Frontal cortex (tissue), 3 donors: ENCODE measurements at regions not wholly inside any gene's neighbourhood (a gene's known extent, or its start where the extent isn't known, plus 50 kb on each side); places are given as distances from the start of the nearest gene placed in this dataset.

Source experiments
- DNase-seq, 2 donors: peaks; one replicate each; pipeline ENCODE4 v3.0.0; 2012; ENCODE audit warnings: low spot score in 2 of 2
- FAIRE-seq: peaks from 2 replicates; lab custom pipeline; 2012; peaks lifted over from hg19 to GRCh38; lab: Jason Lieb, UNC
- donor health status: control.
- donor health status: control.
- donor health status: control.

DNA sequence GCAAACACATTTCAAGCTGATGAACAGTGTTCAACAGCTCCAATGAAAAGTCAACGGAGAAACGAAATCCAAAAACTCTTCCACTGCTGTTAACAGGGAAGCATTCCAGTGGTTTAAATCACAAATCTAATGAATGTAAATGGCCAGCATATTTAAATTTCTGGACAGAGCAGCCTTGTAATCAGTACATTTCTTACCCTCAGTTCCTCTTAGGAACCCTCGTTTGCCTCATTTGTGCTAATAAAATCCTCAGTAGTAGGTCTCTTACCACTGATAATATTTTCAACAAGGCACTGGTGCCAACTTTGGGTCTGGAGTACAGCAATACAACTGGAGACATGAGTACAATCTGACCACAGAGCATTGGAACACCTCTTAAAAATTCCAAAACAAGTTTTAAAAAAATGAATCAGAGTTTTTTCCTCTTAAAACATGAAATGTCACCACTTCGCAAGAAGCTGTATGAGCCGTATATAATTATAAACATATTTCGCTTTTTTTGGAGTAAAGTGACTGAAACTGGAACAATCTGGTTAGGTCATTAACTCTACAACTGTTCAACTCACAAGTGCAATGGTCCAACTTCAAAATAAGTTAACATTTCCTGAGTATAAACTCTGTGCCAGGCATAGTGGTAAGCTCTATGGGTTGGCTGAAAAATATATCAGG, 211.2 kb downstream of the CPEB2 start:
- no peak for FAIRE-seq
- DNase-seq, result no peak

DNA sequence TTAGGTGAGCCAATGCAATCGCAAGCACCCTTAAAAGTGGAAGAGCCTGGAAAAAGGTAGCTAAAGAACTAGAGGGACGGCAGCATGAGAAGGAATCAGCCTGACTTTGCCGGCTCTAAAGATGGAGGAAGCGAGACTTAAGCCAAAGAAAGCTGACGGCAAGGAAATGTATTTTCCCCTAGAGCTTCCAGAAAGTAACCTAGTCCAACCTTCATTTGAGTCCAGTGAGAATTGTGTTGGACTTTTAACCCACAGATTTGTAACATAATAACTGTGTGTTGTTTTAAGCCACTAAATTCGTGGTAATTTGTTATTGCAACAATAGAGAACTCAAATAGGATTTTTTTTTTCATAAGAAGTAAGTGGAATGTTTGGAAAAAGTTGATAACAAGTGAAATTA, 212.7 kb upstream of the C1QTNF7 start:
- no peak for FAIRE-seq
- DNase-seq, result no peak

DNA sequence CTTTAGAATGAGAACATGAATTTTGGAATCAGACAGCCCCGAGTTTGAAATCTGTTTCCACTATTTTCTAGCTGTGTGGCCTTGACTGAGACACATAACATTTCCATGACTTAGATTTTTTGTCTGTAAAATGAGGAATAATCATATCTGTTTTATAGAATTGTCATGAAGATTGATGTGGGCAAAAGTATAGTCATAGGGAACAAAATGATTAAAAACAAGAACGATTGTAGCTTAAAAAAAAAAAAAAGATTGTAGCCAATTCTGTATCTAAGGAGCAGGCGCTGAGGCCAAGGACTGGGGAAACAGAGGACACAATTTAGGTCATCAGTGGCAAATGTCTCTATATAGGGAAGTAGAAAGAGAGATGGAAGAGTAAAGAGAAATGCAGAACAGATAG, 201.6 kb upstream of the C1QTNF7 start:
- FAIRE-seq, result no peak
- DNase-seq, result no peak

DNA sequence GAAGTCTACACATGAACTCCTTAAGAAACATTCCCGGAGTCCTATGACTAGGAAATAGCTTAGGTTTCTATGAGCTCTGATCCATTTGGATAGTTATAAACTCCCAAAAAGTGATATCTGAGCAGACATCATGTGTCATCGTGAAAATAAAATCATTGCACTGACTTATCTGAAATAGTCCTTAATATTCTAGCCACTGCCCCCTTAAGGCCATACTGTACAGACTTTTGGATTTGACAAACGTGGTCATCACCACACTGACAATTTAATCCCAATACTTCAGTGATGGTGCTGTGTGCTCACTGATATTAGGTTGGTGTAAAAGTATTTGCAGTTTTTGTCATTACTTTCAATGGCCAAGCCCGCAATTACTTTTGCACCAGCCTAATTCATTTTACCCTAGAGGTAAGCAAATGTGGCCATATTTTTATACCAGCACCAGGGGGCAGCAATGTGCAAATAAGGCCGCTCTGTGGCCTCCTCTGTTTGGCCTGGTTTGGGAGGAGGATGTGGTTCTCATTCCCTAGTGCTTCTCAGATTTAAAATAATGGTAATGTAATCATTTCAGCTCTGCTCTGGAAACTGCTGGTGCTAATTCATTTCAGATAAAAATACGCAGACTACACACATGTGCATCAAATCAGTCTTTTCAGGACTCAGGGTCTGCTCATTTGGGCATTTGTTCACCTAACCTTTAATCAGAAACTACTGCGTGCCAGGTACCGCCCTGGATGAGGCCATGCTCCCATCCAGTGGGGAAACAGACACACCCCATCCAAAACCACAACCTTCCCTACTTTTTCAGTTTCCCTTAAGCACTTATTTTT, 196.4 kb upstream of the C1QTNF7 start:
- FAIRE-seq, result peak; percentile 77
- DNase-seq, result peak; percentile 36 to 39

DNA sequence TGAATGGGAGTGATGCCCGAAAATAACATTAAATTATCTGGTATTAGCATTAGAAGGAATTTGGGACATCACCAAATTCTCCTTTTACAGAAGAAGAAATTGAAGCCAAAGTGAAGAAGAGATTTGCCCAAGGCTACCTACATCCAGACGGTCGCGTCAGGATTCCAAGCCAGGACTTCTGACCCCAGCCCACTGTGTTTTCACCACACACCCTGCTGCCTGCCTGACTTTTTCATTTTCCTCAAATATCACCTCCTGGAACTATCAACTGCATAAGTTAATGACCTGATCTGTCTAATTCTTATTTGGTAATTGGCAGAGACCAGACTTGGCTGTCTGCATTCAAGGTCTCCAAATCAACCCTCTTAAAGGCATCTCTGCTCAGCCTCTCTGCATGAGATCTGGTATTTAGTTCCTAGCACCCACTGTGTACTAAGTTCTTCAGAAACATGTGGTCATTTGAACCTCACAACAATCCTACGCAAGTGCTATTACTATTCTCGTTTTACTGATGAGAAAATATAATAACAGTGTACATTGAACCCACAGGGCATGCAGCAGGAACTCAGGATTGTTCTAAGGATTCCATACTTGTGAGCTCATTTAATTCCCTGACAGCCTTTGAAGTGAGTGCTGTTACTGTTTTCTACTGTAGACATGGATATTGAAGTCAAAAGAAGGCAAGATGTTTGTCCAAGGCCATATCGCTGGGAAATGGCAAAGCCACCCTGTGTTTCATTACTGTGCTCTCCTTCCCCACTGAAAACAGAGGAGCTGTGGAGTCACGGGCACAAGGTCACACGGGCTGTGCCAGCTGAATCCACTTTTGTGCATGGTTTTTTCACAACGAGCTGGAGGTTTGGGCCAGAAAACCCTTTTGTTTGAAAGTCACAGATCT, 195.2 kb upstream of the C1QTNF7 start:
- DNase-seq (peak in 1 of 2 donors; percentile 6), FAIRE-seq (no peak)

DNA sequence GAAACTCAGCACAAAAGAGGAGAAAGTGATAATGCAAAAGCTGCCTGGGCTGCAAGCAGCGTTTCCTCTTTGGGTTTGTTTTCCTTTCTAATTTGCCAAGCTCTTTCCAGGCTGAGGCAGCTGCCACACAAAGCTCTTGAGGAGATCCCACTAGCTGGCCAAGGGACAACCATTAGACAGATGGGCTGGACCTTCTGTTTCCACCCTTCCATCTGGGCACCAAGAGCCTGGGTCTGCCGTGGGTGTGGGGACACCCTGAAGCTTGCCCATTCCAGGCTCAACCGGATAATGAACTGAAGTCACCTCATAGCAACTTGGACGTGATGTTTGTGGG, 194.6 kb upstream of the C1QTNF7 start:
- peak in 1 of 2 donors; percentile 7 for DNase-seq
- FAIRE-seq, result no peak

DNA sequence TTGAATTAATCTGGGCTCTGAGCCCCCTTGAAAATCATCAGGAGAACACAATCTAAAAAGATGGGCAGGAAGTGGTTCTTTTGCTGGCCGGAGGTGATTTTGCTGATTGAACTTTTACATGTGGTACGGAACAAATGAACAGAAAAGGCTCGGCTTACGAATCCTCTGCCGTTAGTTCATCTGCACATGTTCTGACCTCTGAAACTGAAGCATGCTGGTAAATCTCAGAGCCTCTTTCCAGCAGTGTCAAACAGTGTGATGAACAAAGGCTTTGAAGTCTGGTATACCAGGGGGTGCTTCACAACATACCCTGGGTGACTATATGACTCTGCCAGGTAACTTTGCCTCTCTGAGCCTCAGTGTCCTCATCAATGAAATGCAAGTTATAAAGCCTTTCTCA, 194.2 kb upstream of the C1QTNF7 start:
- DNase-seq (no peak), FAIRE-seq (no peak)

DNA sequence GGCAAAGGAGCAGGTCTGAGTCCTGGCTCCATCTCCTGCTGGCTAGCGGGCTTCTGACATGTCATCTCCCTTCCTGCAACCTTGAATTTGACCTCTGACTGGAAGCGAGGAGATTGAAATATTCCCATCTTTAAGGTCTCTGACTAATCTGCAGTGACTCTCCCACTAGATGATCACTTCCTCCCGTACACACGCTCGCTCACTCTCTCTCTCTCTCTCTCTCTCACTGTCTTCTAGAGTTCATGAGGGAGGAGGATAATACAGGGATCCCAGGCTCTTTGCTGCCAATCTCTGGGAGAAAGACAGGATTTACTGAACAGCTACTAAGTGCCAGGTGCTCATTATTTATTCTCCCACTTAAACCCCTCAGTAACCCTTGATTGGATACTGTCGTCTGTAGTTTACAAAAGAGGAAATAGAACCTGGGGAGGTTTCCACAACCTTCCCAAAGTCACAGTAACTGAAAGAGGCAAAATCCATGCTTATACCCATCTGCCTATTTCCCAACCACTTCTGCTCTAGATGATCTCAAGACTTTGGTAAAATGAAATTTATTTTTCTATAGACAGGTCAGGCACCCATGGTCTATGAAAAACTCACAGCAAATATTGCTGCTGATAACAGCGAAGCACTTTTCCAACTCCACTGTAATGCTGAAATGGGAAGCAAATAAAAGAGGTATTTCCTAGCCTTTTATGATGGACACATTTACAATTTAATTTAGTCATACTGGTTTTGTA, 193.5 kb upstream of the C1QTNF7 start:
- FAIRE-seq (no peak), DNase-seq (no peak)

DNA sequence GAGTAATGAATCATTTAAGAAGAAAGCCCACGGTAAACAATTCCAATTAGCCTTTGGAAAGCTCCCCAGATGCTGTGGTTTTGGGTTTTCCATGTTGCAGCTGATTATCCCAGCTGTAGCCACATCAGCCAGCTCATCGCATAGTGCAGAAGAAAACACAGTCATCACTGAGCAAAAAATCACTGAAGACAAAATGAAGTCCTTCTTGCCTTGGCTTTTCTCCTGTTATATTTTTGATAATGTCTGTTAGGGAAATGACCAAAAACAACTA, 193.0 kb upstream of the C1QTNF7 start:
- FAIRE-seq (no peak), DNase-seq (no peak)

DNA sequence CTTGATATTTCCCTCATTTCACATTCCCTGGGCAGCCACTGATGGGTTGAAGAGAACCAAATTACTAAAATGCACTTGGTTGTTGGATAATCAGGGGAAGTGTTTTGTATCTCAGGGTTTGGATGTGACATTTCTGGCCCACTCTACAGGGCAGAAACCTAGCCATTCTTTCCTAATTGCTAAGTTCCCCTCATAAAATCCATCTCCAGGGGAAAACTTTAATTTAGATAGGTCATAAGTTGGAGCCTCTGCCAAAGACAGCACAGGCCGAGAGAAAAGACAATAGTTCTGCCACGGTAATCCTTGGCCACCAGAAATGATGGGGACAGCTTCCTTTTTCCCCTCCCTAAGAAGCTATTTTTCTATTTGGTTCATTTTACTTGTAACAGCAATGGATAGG, 192.7 kb upstream of the C1QTNF7 start:
- FAIRE-seq, result no peak

DNA sequence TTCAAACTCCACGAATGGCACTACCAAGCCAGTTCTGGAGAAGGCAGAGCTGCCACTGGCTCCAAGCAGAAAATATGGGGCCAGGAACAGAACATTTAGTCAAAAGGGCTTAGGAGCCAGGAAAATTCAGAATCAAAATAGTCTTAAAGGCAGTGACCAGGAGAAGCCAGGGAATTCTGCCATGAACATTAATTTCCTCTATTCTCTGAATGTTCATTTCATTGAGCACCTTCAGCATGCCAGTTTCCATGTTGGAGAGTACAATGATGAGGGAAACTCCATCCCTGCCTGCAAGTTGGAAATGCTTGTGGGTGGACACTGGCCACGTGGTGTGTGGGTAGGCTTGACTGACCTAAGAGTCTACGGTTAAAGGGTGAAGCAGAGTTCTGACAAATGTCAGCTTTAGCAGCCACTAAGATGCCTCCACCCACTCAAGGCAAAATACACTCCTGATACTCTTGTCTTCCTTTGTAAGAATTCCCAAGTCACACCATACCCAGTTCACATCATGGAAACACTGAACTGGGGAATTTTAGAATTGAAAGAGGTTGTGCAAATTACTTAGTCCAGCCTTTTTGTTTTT, 190.1 kb upstream of the C1QTNF7 start:
- DNase-seq (no peak), FAIRE-seq (no peak)

More for the DNA sequence above, 192.7 kb upstream of the C1QTNF7 start:
- DNase-seq, result no peak

DNA sequence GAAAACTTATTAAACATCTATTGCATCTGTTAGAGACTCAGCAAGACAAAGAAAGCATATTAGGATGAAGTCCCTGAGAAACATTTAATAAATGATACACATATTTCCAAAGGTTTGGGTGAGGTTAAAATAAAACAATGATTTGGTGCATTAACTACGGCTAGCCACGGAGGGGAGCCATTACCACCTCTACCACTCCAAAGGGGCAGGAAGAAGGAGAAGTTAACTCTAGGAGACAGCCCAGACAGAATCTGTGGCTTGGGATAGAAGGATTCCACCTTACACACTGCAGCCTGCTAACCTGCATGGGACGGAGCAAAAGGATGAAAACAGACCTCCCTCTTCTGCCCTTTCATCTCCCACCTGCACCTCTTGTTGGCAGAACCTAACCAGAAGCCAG, 189.1 kb upstream of the C1QTNF7 start:
- FAIRE-seq (no peak), DNase-seq (peak in 1 of 2 donors; percentile 50)

DNA sequence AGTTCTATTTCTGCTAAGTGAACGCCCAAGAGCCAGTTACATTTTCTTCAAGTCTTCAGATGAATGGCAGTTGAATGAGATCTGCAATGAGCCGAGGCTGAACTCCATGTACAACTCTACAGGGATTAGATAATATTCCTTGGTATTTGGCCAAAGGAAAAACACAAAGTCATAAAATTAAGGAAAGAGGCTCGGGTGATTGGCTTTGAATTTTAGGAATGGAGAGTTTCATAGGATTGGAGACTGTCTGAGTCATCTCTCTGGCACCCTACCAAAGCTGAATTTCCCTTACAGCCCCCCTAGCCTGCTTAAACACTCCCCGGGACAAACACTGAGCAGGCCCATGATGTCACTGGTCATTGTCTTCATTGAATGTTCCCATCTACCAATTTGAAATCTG, 188.0 kb upstream of the C1QTNF7 start:
- DNase-seq, result no peak
- no peak for FAIRE-seq

DNA sequence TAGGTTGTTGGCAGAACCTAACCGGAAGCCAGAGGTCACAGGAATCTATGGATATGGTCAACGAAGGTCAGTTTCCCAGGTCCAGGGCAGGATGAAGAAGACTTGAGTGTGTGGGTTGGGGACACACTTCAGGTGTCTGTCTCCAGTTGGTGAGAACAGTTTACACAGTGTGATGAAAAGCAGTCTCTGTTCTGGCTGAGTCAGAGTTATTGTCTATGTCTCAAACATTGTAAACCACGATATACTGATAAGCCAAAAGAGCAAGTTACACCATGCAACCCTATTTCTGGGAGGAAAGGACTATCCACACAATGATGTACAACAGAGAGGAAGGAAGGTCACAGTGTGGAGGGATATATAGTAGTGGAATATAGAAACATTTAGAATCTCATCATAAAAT, 187.1 kb upstream of the C1QTNF7 start:
- DNase-seq (no peak), FAIRE-seq (no peak)

DNA sequence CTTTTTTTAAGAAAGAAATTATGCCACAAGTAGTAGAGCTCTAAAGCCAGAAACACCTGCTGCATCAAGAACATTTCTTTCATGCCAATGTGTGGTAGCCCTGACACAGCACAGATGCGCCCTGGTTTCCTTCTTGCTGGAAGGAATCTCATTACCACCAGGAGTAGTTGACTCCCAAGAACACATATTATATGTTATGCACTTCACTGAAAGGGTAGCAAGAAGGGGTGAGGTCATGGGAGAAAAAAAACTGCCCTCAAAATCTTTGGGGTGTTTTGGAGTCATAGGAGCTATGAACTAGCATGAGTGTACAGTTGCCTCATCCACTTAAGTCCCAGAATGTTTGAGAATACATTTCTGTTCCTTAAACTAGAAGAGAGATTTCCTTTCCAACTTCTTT, 185.8 kb upstream of the C1QTNF7 start:
- DNase-seq (no peak), FAIRE-seq (no peak)

DNA sequence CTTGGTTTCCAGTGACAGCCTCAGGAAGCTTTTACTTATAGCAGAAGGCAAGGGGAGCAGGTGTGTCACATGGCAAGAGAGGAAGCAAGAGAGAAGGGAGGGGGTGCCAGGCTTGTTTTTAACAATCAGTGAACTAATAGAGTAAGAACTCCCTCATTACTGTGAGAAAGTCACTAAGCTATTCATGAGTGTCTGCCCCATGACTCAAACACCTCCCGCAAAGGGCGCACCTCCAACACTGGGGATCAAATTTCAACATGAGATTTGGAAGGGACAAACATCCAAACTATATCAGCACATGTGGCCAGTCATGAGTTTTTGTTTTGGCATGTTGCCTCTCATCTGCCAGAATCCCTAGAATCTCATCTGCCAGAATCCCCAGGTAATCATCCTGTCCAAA, 183.5 kb upstream of the C1QTNF7 start:
- DNase-seq (no peak), FAIRE-seq (no peak)

DNA sequence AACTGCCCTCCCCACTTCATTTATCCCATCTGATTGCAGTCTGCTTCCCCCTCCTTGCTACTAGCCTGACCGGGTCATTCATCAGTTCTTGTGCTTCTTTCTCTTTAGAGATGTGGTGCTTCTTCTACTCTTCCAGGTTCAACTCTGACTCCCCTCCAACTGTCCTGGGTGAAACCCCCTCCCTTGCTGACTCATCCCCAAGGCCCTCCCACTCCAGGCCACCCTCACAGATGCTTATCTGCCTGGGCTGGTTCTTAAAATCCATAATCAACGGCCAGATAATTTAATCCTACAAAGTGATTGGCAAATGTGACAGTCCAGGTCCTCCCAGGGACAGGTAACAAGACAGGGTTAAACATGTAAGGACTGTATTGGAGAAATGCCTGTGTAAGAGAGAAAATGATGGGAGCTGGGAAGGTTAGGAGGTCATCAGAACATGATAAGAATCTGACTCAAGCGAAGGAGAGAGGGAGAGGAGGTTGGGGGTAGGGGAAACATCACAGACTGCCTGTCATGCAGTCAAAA, 182.8 kb upstream of the C1QTNF7 start:
- FAIRE-seq (no peak), DNase-seq (no peak)

DNA sequence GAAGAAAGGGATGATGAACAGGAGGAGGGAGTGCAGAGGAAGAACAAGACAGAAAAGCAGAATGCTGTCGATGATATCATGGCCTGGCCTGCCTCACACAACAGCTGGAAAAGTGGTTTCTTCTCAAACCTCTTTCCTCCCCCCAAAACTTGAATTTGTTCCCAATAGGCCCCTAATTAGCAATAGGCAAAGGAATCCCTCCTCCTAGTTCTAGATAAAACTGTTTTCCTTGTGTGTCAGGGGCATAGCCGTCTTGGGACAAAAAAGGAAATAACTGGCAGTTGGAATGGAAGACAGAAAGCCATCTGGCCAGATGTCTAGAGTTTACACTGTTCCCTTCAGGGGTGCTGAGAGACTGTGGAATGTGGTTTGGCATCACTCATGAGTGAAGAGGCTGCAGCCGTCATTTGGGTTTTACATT, 177.8 kb upstream of the C1QTNF7 start:
- FAIRE-seq (no peak), DNase-seq (no peak)

DNA sequence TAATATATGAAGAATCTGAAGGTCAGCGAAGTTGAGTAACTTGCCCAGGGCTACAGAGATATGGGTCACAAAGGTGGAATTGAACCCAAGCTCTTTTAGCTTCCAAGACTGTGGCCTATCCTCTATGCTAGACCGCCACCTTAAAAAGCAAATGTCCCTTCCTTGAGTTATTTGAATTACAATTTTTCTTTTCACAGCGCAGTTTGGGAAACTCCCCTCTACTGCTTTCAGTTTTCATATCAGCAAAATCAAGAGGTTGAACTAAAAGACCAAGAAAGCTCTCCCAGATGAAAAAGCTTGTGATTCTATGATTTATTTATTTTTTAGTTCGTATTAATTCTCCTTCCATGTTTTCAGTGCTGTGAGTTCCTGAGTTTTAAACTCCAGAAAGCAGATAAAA, 174.5 kb upstream of the C1QTNF7 start:
- FAIRE-seq, result no peak
- DNase-seq, result no peak
